IPS-20b (cell line): ENCODE measurements at regions not wholly inside any gene's neighbourhood (a gene's known extent, or its start where the extent isn't known, plus 50 kb on each side); places are given as distances from the start of the nearest gene placed in this dataset.
"Not testable (repeated sequence)": the region's sequence is repeated elsewhere in the genome, so short reads cannot be mapped to it uniquely, and the experiment has no call there.

Experiments used
- H3K27ac ChIP-seq: one replicate; pipeline ENCODE4 v1.5.1; 2013; ENCODE audit warnings: low read length
- H3K27me3 ChIP-seq: 2 replicates; pipeline ENCODE4 v1.6.1; 2013; ENCODE audit warnings: mild to moderate bottlenecking, low read length, inconsistent platforms; ENCODE audit not compliant: insufficient read depth
- H3K36me3 ChIP-seq: 2 replicates; pipeline ENCODE4 v1.6.1; 2013; ENCODE audit warnings: low read depth, mild to moderate bottlenecking, inconsistent platforms, low read length, moderate library complexity; ENCODE audit not compliant: insufficient read depth
- H3K4me1 ChIP-seq: 2 replicates; pipeline ENCODE4 v1.6.1; 2013; ENCODE audit warnings: mild to moderate bottlenecking, control low read depth, inconsistent platforms, low read length, moderate library complexity; ENCODE audit not compliant: insufficient read depth
- H3K4me3 ChIP-seq: 2 replicates; pipeline ENCODE4 v1.5.1; 2013; ENCODE audit warnings: mild to moderate bottlenecking, low read length, inconsistent platforms
- H3K9ac ChIP-seq: 2 replicates; pipeline ENCODE4 v1.6.1; 2013; ENCODE audit warnings: low read depth, mild to moderate bottlenecking, inconsistent platforms, low read length, moderate library complexity
- H3K9me3 ChIP-seq: 2 replicates; pipeline ENCODE4 v1.6.1; 2013; ENCODE audit warnings: mild to moderate bottlenecking, low read depth, low read length, inconsistent platforms; ENCODE audit not compliant: insufficient read depth

GRCh38 chr12:88834226-88834625 is 254.0 kb upstream of the KITLG start:
- Histone ChIP-seq H3K27me3 (no peaks in the 10 kb centered on the region), H3K36me3 (no peaks in the 10 kb centered on the region), H3K4me1 (peaks cover 4% of the 10 kb centered on the region; the same call in 1 of the 2 replicates), H3K9ac (no peak overlapping the region), H3K4me3 (no peak overlapping the region), H3K27ac (no peak overlapping the region), H3K9me3 (peaks cover 11% of the 10 kb centered on the region; the same call in 1 of the 2 replicates)

- H3K4me1 ChIP-seq = peaks cover 4% of the 10 kb centered on the region; the same call in 1 of the 2 replicates
- H3K9me3 ChIP-seq = peaks cover 6% of the 10 kb centered on the region; the same call in 1 of the 2 replicates
- H3K36me3 ChIP-seq = no peaks in the 10 kb centered on the region
- H3K4me3 ChIP-seq = no peak overlapping the region
- no peak overlapping the region for H3K27ac ChIP-seq
- H3K27me3 ChIP-seq = no peaks in the 10 kb centered on the region
- no peak overlapping the region for H3K9ac ChIP-seq
Measured at GRCh38 chr12:88833641-88834116, 253.4 kb upstream of the KITLG start.

- not testable (repeated sequence) for H3K27me3 ChIP-seq, H3K4me3 ChIP-seq, H3K4me1 ChIP-seq, H3K36me3 ChIP-seq, H3K9ac ChIP-seq, H3K9me3 ChIP-seq, H3K27ac ChIP-seq
Measured at GRCh38 chr12:88828537-88828936, 248.3 kb upstream of the KITLG start.

GRCh38 chr12:88820012-88820411 is 239.7 kb upstream of the KITLG start:
- Histone ChIP-seq H3K9ac (no peak overlapping the region), H3K4me1 (no peaks in the 10 kb centered on the region), H3K27me3 (no peaks in the 10 kb centered on the region), H3K4me3 (no peak overlapping the region), H3K36me3 (no peaks in the 10 kb centered on the region), H3K9me3 (no peaks in the 10 kb centered on the region), H3K27ac (no peak overlapping the region)

- Histone ChIP-seq H3K9me3 (no peaks in the 10 kb centered on the region), H3K4me1 (no peaks in the 10 kb centered on the region), H3K36me3 (no peaks in the 10 kb centered on the region), H3K27me3 (no peaks in the 10 kb centered on the region), H3K9ac (no peak overlapping the region), H3K4me3 (no peak overlapping the region), H3K27ac (no peak overlapping the region)
Measured at GRCh38 chr12:88816201-88816600, 235.9 kb upstream of the KITLG start.

- Histone ChIP-seq H3K36me3 (no peaks in the 10 kb centered on the region), H3K27me3 (no peaks in the 10 kb centered on the region), H3K9me3 (no peaks in the 10 kb centered on the region), H3K9ac (no peak overlapping the region), H3K27ac (no peak overlapping the region), H3K4me3 (no peak overlapping the region), H3K4me1 (no peaks in the 10 kb centered on the region)
Measured at GRCh38 chr12:88814779-88815178, 234.5 kb upstream of the KITLG start.

GRCh38 chr12:88812610-88813009 is 232.3 kb upstream of the KITLG start:
- no peaks in the 10 kb centered on the region for H3K27me3 ChIP-seq
- no peak overlapping the region for H3K9ac ChIP-seq
- no peak overlapping the region for H3K27ac ChIP-seq
- no peaks in the 10 kb centered on the region for H3K9me3 ChIP-seq
- H3K4me3 ChIP-seq = no peak overlapping the region
- no peaks in the 10 kb centered on the region for H3K4me1 ChIP-seq
- H3K36me3 ChIP-seq = no peaks in the 10 kb centered on the region

- no peaks in the 10 kb centered on the region for H3K36me3 ChIP-seq
- H3K27me3 ChIP-seq = no peaks in the 10 kb centered on the region
- no peak overlapping the region for H3K4me3 ChIP-seq
- no peak overlapping the region for H3K9ac ChIP-seq
- H3K4me1 ChIP-seq = no peaks in the 10 kb centered on the region
- no peaks in the 10 kb centered on the region for H3K9me3 ChIP-seq
- no peak overlapping the region for H3K27ac ChIP-seq
Measured at GRCh38 chr12:88810806-88811205, 230.5 kb upstream of the KITLG start.

- not testable (repeated sequence) for H3K27me3 ChIP-seq, H3K4me3 ChIP-seq, H3K9ac ChIP-seq, H3K9me3 ChIP-seq, H3K36me3 ChIP-seq, H3K27ac ChIP-seq, H3K4me1 ChIP-seq
Measured at GRCh38 chr12:88809841-88810240, 229.6 kb upstream of the KITLG start.

- Histone ChIP-seq H3K9me3 (no peaks in the 10 kb centered on the region), H3K27me3 (no peaks in the 10 kb centered on the region), H3K36me3 (no peaks in the 10 kb centered on the region), H3K9ac (no peak overlapping the region), H3K27ac (no peak overlapping the region), H3K4me1 (no peaks in the 10 kb centered on the region), H3K4me3 (no peak overlapping the region)
Measured at GRCh38 chr12:88805692-88806091, 225.4 kb upstream of the KITLG start.

- Histone ChIP-seq H3K27ac (no peak overlapping the region), H3K4me3 (no peak overlapping the region), H3K9ac (no peak overlapping the region), H3K4me1 (no peaks in the 10 kb centered on the region), H3K36me3 (no peaks in the 10 kb centered on the region), H3K9me3 (no peaks in the 10 kb centered on the region), H3K27me3 (no peaks in the 10 kb centered on the region)
Measured at GRCh38 chr12:88805286-88805685, 225.0 kb upstream of the KITLG start.

GRCh38 chr12:88802096-88802706 is 221.9 kb upstream of the KITLG start:
- Histone ChIP-seq H3K27ac (no peak overlapping the region), H3K27me3 (no peaks in the 10 kb centered on the region), H3K36me3 (no peaks in the 10 kb centered on the region), H3K4me3 (no peak overlapping the region), H3K9ac (no peak overlapping the region), H3K4me1 (no peaks in the 10 kb centered on the region), H3K9me3 (no peaks in the 10 kb centered on the region)
